OCI-LY3 (cell line): ENCODE measurements at regions not wholly inside any gene's neighbourhood (a gene's known extent, or its start where the extent isn't known, plus 50 kb on each side); places are given as distances from the start of the nearest gene placed in this dataset.

Experiments used
- EZH2phosphoT487 ChIP-seq: fragments of 200-600 bp; shearing (Covaris generic); IDR thresholded peaks from 2 replicates; pipeline ENCODE4 v1.6.1; 2018; ENCODE audit warnings: antibody characterized with exemption, mixed run types, low read depth
- TF ChIP-seq, protein P1 (sequence below): fragments of 200-600, 300-600 bp; sonication (generic); IDR thresholded peaks from 2 replicates; pipeline ENCODE4 v1.5.1; 2014; ENCODE audit warnings: antibody characterized with exemption, low read length, low read depth

DNA sequence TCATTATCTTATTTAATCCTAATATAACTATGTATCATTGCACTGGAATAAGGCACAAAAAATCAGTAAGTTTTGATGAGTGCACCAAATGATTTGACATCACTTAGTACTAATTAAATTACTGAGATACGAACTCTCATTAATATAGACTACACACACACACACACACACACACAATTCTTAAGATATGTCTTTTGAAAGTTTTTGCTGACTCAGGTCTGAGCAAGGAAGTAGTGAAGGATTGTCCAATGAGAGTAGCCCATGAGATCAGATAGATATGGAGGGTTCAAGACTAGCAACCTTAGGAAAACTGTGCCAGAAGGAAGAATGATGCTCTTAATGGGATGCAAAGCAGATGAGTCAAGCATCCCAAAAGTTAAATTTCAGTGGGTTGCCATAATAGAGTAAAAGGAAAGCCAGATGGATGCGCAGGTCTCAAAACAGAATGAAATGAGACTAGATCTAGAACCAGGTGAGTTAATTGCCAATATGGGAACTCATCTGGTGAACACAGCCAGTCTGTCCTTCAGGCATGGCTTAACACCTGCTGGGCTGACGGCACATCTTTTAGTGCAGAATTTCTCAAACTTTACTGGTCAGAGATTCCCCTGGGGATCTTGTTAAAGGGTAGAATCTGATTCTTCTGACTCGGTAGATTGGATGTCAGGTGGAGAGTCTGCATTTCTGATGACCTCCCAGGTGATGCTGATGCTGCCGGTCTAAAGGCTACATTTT is 197.0 kb upstream of the NR4A3 start:
- TF ChIP-seq, protein P1, sequence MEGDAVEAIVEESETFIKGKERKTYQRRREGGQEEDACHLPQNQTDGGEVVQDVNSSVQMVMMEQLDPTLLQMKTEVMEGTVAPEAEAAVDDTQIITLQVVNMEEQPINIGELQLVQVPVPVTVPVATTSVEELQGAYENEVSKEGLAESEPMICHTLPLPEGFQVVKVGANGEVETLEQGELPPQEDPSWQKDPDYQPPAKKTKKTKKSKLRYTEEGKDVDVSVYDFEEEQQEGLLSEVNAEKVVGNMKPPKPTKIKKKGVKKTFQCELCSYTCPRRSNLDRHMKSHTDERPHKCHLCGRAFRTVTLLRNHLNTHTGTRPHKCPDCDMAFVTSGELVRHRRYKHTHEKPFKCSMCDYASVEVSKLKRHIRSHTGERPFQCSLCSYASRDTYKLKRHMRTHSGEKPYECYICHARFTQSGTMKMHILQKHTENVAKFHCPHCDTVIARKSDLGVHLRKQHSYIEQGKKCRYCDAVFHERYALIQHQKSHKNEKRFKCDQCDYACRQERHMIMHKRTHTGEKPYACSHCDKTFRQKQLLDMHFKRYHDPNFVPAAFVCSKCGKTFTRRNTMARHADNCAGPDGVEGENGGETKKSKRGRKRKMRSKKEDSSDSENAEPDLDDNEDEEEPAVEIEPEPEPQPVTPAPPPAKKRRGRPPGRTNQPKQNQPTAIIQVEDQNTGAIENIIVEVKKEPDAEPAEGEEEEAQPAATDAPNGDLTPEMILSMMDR = no peak
- no peak for TF ChIP-seq EZH2phosphoT487
